KMS-11 (cell line): ENCODE measurements at regions not wholly inside any gene's neighbourhood (a gene's known extent, or its start where the extent isn't known, plus 50 kb on each side); places are given as distances from the start of the nearest gene placed in this dataset.

Source experiments
- H2AFZ ChIP-seq: fragments of 200-600 bp; sonication (generic); 2 replicates; pipeline ENCODE4 v1.6.1; 2016; ENCODE audit warnings: antibody characterized with exemption, mixed run types, low read depth
- H3K27ac ChIP-seq: fragments of 200-600 bp; sonication (generic); 2 replicates; pipeline ENCODE4 v1.6.1; 2016; ENCODE audit warnings: mild to moderate bottlenecking, mixed run types
- H3K27me3 ChIP-seq: fragments of 200-600 bp; sonication (generic); 2 replicates; pipeline ENCODE4 v1.6.1; 2017; ENCODE audit warnings: mild to moderate bottlenecking, low read depth, mixed run types, moderate library complexity; ENCODE audit not compliant: insufficient read depth
- H3K36me3 ChIP-seq: fragments of 200-600 bp; sonication (generic); 2 replicates; pipeline ENCODE4 v1.6.1; 2017; ENCODE audit warnings: mild to moderate bottlenecking, mixed run types; ENCODE audit not compliant: insufficient read depth
- H3K4me1 ChIP-seq: fragments of 200-600 bp; sonication (generic); 2 replicates; pipeline ENCODE4 v1.6.1; 2016; ENCODE audit warnings: mild to moderate bottlenecking, low read depth, mixed run types; ENCODE audit not compliant: poor library complexity, severe bottlenecking
- H3K4me2 ChIP-seq: fragments of 200-600 bp; sonication (generic); 2 replicates; pipeline ENCODE4 v1.7.0; 2016; ENCODE audit warnings: mild to moderate bottlenecking, mixed run types
- H3K4me3 ChIP-seq: fragments of 200-600 bp; sonication (generic); IDR thresholded peaks from 2 replicates; pipeline ENCODE4 v1.6.1; 2017; ENCODE audit warnings: low read depth, low read length, mixed read lengths; ENCODE audit not compliant: insufficient read depth
- H3K79me2 ChIP-seq: fragments of 200-600 bp; sonication (generic); 2 replicates; pipeline ENCODE4 v1.6.1; 2016; ENCODE audit warnings: low read depth, mixed run types; ENCODE audit not compliant: insufficient read depth
- H3K9ac ChIP-seq: fragments of 200-600 bp; sonication (generic); 2 replicates; pipeline ENCODE4 v1.6.1; 2016; ENCODE audit warnings: mild to moderate bottlenecking, mixed run types
- H4K20me1 ChIP-seq: fragments of 200-600 bp; sonication (generic); 2 replicates; pipeline ENCODE4 v1.6.1; 2016; ENCODE audit warnings: mild to moderate bottlenecking, mixed run types; ENCODE audit not compliant: insufficient read depth
- CTCF ChIP-seq: fragments of 200-600 bp; sonication (generic); conservative IDR thresholded peaks from 2 replicates; pipeline ENCODE4 v1.6.1; 2017; ENCODE audit warnings: low read depth, mild to moderate bottlenecking, antibody characterized with exemption, low read length, moderate library complexity, mixed read lengths

- no peak for TF ChIP-seq CTCF
- no peak overlapping the region for H3K27ac ChIP-seq
- no peak overlapping the region for H3K9ac ChIP-seq
- no peaks in the 10 kb centered on the region for H3K4me1 ChIP-seq
- no peaks in the 10 kb centered on the region for H3K36me3 ChIP-seq
- no peak overlapping the region for H3K4me2 ChIP-seq
- no peak overlapping the region for H2AFZ ChIP-seq
- no peak overlapping the region for H3K4me3 ChIP-seq
- no peaks in the 10 kb centered on the region for H3K27me3 ChIP-seq
- no peaks in the 10 kb centered on the region for H3K79me2 ChIP-seq
- no peaks in the 10 kb centered on the region for H4K20me1 ChIP-seq
Observed at GRCh38 chr3:106629215-106629832, 747.9 kb upstream of the CCDC54 start.

- H3K4me2 ChIP-seq, result no peak overlapping the region
- no peaks in the 10 kb centered on the region for H3K79me2 ChIP-seq
- no peaks in the 10 kb centered on the region for H3K27me3 ChIP-seq
- H2AFZ ChIP-seq, result no peak overlapping the region
- H3K4me3 ChIP-seq, result no peak overlapping the region
- H3K36me3 ChIP-seq, result no peaks in the 10 kb centered on the region
- H4K20me1 ChIP-seq, result no peaks in the 10 kb centered on the region
- no peak for TF ChIP-seq CTCF
- no peak overlapping the region for H3K27ac ChIP-seq
- H3K4me1 ChIP-seq, result peaks cover 8% of the 10 kb centered on the region
- H3K9ac ChIP-seq, result no peak overlapping the region
Observed at GRCh38 chr3:106631373-106632108, 745.7 kb upstream of the CCDC54 start.

GRCh38 chr3:106635271-106635670 lies 742.0 kb upstream of the CCDC54 start:
- no peak for TF ChIP-seq CTCF
- Histone ChIP-seq H3K36me3 (no peaks in the 10 kb centered on the region), H4K20me1 (no peaks in the 10 kb centered on the region), H3K27me3 (no peaks in the 10 kb centered on the region), H3K4me1 (peaks cover 8% of the 10 kb centered on the region), H3K4me3 (no peak overlapping the region), H3K4me2 (no peak overlapping the region), H3K27ac (no peak overlapping the region), H3K9ac (no peak overlapping the region), H2AFZ (no peak overlapping the region), H3K79me2 (no peaks in the 10 kb centered on the region)

GRCh38 chr3:106635826-106636225 lies 741.4 kb upstream of the CCDC54 start:
- no peak overlapping the region for H3K4me2 ChIP-seq
- no peaks in the 10 kb centered on the region for H3K36me3 ChIP-seq
- H2AFZ ChIP-seq, result no peak overlapping the region
- no peaks in the 10 kb centered on the region for H3K79me2 ChIP-seq
- no peaks in the 10 kb centered on the region for H4K20me1 ChIP-seq
- peaks cover 8% of the 10 kb centered on the region for H3K4me1 ChIP-seq
- H3K9ac ChIP-seq, result no peak overlapping the region
- H3K27me3 ChIP-seq, result no peaks in the 10 kb centered on the region
- no peak for TF ChIP-seq CTCF
- H3K4me3 ChIP-seq, result no peak overlapping the region
- no peak overlapping the region for H3K27ac ChIP-seq
